ENCODE measurements at regions not wholly inside any gene's neighbourhood (a gene's known extent, or its start where the extent isn't known, plus 50 kb on each side); places are given as distances from the start of the nearest gene placed in this dataset.

- no peak overlapping the region for H3K27ac ChIP-seq
- no peak for DNase-seq (ENCODE audit: extremely low spot score in 2 of 2)
These were observed 207.6 kb upstream of the FOXA2 start for GRCh38 chr20:22791877-22792525.

DNA sequence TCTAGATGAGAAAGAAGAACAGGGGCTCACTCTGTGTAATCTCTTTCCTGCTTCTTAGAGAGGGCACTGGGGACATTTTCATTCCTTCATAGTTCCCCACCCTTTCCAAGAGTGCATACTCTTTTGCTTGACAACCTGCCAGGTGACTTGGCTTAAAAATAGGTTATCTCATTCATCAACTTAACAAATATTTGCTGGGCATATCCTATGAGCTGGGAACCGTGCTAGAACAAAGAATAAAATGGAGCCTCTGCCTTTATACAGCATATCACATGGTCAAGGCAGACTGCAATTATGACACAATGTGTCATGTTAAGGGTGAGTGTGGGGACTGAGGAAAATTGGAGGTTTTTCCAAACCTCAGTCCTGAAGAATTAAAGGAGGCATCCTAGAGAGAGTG lies 209.8 kb upstream of the FOXA2 start:
- no peaks in the 10 kb centered on the region for H3K9me3 ChIP-seq
- no peaks in the 10 kb centered on the region for H3K27me3 ChIP-seq
- no peak overlapping the region for H3K4me3 ChIP-seq
- intact Hi-C loops (cut with DNase I): no loop called here
- no peak overlapping the region for H3K27ac ChIP-seq
- TF ChIP-seq POLR2A (IDR thresholded peaks at IDR 0.05): no peak
- TF ChIP-seq POLR2AphosphoS5 (IDR thresholded peaks at IDR 0.05; ENCODE audit: insufficient read depth in 1 of 2, low read depth in 1 of 2): no peak
- no peak for TF ChIP-seq CTCF (IDR thresholded peaks at IDR 0.05)
- no peaks in the 10 kb centered on the region for H3K36me3 ChIP-seq
- no peaks in the 10 kb centered on the region for H3K4me1 ChIP-seq
- no peak for DNase-seq (ENCODE audit: extremely low spot score in 2 of 2)

More at GRCh38 chr20:22791877-22792525, 207.6 kb upstream of the FOXA2 start:
- TF ChIP-seq CTCF (IDR thresholded peaks at IDR 0.05) (no peak), POLR2AphosphoS5 (IDR thresholded peaks at IDR 0.05; ENCODE audit: insufficient read depth in 1 of 2, low read depth in 1 of 2) (no peak), POLR2A (IDR thresholded peaks at IDR 0.05) (no peak)
- intact Hi-C loops (cut with DNase I): no loop called here
- Histone ChIP-seq H3K4me3 (no peak overlapping the region), H3K27me3 (no peaks in the 10 kb centered on the region), H3K4me1 (no peaks in the 10 kb centered on the region), H3K36me3 (no peaks in the 10 kb centered on the region), H3K9me3 (no peaks in the 10 kb centered on the region)

- Histone ChIP-seq H3K4me3 (no peak overlapping the region), H3K27ac (peak overlapping the region; percentile 71), H3K27me3 (no peaks in the 10 kb centered on the region), H3K4me1 (no peaks in the 10 kb centered on the region), H3K36me3 (no peaks in the 10 kb centered on the region), H3K9me3 (no peaks in the 10 kb centered on the region)
- DNase-seq (ENCODE audit: extremely low spot score in 2 of 2): no peak
- intact Hi-C loops (cut with DNase I): no loop called here
- TF ChIP-seq POLR2AphosphoS5 (IDR thresholded peaks at IDR 0.05; ENCODE audit: insufficient read depth in 1 of 2, low read depth in 1 of 2): no peak
- TF ChIP-seq CTCF (IDR thresholded peaks at IDR 0.05): no peak
- TF ChIP-seq POLR2A (IDR thresholded peaks at IDR 0.05): no peak
These were observed 211.1 kb upstream of the FOXA2 start for GRCh38 chr20:22795433-22795832.

DNA sequence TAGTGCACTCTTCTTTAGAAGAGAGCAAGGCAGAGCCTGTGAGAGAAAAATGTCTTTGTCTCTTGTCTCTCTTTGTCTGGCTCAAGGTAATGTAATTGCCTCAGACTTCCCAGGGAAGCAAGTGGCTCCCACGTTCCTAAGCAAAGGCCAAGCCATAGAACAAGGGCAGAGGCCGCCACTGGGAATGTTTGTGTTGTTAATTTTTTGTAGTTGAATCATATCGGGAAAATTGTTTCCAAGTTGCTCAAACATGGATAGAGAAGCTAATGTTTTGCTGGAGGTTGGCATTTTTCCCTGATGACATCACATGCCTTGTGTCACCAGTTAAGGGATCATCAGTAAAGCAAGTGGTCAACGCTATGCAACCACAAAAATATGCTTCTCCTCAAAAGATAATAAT lies 211.5 kb upstream of the FOXA2 start:
- peak in 1 of 2 donors; percentile 92 for DNase-seq (ENCODE audit: extremely low spot score in 2 of 2)
- H3K27ac ChIP-seq: peak overlapping the region; percentile 71
- intact Hi-C loops (cut with DNase I): no loop called here
- H3K4me3 ChIP-seq: no peak overlapping the region
- no peaks in the 10 kb centered on the region for H3K36me3 ChIP-seq
- H3K27me3 ChIP-seq: no peaks in the 10 kb centered on the region
- H3K4me1 ChIP-seq: no peaks in the 10 kb centered on the region
- TF ChIP-seq POLR2A (IDR thresholded peaks at IDR 0.05): no peak
- TF ChIP-seq POLR2AphosphoS5 (IDR thresholded peaks at IDR 0.05; ENCODE audit: insufficient read depth in 1 of 2, low read depth in 1 of 2): peak in 1 of 2 donors; percentile 22
- no peaks in the 10 kb centered on the region for H3K9me3 ChIP-seq

- intact Hi-C loops (cut with DNase I): no loop called here
- Histone ChIP-seq H3K9me3 (no peaks in the 10 kb centered on the region), H3K36me3 (no peaks in the 10 kb centered on the region), H3K4me1 (no peaks in the 10 kb centered on the region), H3K27ac (peak overlapping the region; percentile 59), H3K4me3 (no peak overlapping the region), H3K27me3 (no peaks in the 10 kb centered on the region)
- DNase-seq (ENCODE audit: extremely low spot score in 2 of 2): no peak
- TF ChIP-seq POLR2AphosphoS5 (IDR thresholded peaks at IDR 0.05; ENCODE audit: insufficient read depth in 1 of 2, low read depth in 1 of 2): no peak
- no peak for TF ChIP-seq POLR2A (IDR thresholded peaks at IDR 0.05)
- no peak for TF ChIP-seq CTCF (IDR thresholded peaks at IDR 0.05)
These were observed 212.2 kb upstream of the FOXA2 start for GRCh38 chr20:22796469-22797077.
